NCI-H2029 (cell line): ENCODE measurements at regions not wholly inside any gene's neighbourhood (a gene's known extent, or its start where the extent isn't known, plus 50 kb on each side); places are given as distances from the start of the nearest gene placed in this dataset.

Experiments used
- DNase-seq: peaks from one replicate; lab custom pipeline; 2025; lab: John Stamatoyannopoulos, UW

GRCh38 chr20:12276011-12276673 is 358.4 kb downstream of the BTBD3 start:
- no peak for DNase-seq

- DNase-seq: no peak
Measured at GRCh38 chr20:12287575-12287974, 369.9 kb downstream of the BTBD3 start.

GRCh38 chr20:12289465-12289864 is 371.8 kb downstream of the BTBD3 start:
- no peak for DNase-seq

GRCh38 chr20:12291386-12291785 is 373.7 kb downstream of the BTBD3 start:
- no peak for DNase-seq

- DNase-seq: no peak
Measured at GRCh38 chr20:12293900-12294299, 376.2 kb downstream of the BTBD3 start.

- DNase-seq: no peak
Measured at GRCh38 chr20:12294678-12295077, 377.0 kb downstream of the BTBD3 start.

GRCh38 chr20:12305188-12305950 is 387.7 kb downstream of the BTBD3 start:
- no peak for DNase-seq

GRCh38 chr20:12306107-12306506 is 388.4 kb downstream of the BTBD3 start:
- no peak for DNase-seq

GRCh38 chr20:12311094-12311865 is 393.6 kb downstream of the BTBD3 start:
- no peak for DNase-seq

GRCh38 chr20:12315652-12316051 is 398.0 kb downstream of the BTBD3 start:
- no peak for DNase-seq

GRCh38 chr20:12316794-12317193 is 399.1 kb downstream of the BTBD3 start:
- DNase-seq: no peak

- DNase-seq: no peak
Measured at GRCh38 chr20:12317433-12317832, 399.7 kb downstream of the BTBD3 start.

- DNase-seq: no peak
Measured at GRCh38 chr20:12318043-12318442, 400.4 kb downstream of the BTBD3 start.

GRCh38 chr20:12321736-12322135 is 404.0 kb downstream of the BTBD3 start:
- DNase-seq: no peak

GRCh38 chr20:12327205-12327604 is 409.5 kb downstream of the BTBD3 start:
- DNase-seq: no peak

GRCh38 chr20:12331236-12331635 is 413.5 kb downstream of the BTBD3 start:
- DNase-seq: peak; percentile 46

GRCh38 chr20:12337601-12338000 is 419.9 kb downstream of the BTBD3 start:
- DNase-seq: no peak

- DNase-seq: no peak
Measured at GRCh38 chr20:12345978-12346377, 428.3 kb downstream of the BTBD3 start.

- no peak for DNase-seq
Measured at GRCh38 chr20:12353842-12354241, 436.1 kb downstream of the BTBD3 start.

GRCh38 chr20:12354725-12355124 is 437.0 kb downstream of the BTBD3 start:
- no peak for DNase-seq

GRCh38 chr20:12355185-12355584 is 437.5 kb downstream of the BTBD3 start:
- DNase-seq: no peak

GRCh38 chr20:12358006-12358654 is 440.4 kb downstream of the BTBD3 start:
- DNase-seq: no peak
